Endothelial cell of umbilical vein (primary cell): ENCODE measurements at regions not wholly inside any gene's neighbourhood (a gene's known extent, or its start where the extent isn't known, plus 50 kb on each side); places are given as distances from the start of the nearest gene placed in this dataset.

Source experiments
- BruUV-seq: library from RNA; stranded (reverse); fragments of 400-500 nt; replicated peaks from 2 replicates; lab custom pipeline; 2021; lab: Mats Ljungman, UMichigan
- CTCF ChIA-PET: fragments of 300-600, 350-600 bp; sonication (Branson Sonifier 250); formaldehyde crosslinking; loops from one replicate; lab custom pipeline; 2021; ENCODE audit warnings: antibody characterized with exemption, inconsistent platforms; lab: Charles Lee
- POLR2A ChIA-PET: fragments of 300-600, 350-600 bp; sonication (Branson Sonifier 250); formaldehyde crosslinking; loops from one replicate; lab custom pipeline; 2021; ENCODE audit warnings: antibody characterized with exemption, inconsistent platforms; lab: Charles Lee
- DNase-seq: peaks from one replicate; pipeline ENCODE4 v3.0.0-alpha.2; 2011; ENCODE audit warnings: low read depth, low spot score
- FAIRE-seq: peaks from 2 replicates; lab custom pipeline; 2011; peaks lifted over from hg19 to GRCh38; lab: Jason Lieb, UNC
- H2AFZ ChIP-seq: 2 replicates; pipeline ENCODE4 v1.6.0; 2012; ENCODE audit warnings: low read depth, low read length, control low read depth, inconsistent platforms
- H3K27ac ChIP-seq: 2 replicates; pipeline ENCODE4 v1.5.1; 2011; ENCODE audit warnings: low read depth, mild to moderate bottlenecking, control low read depth, low read length, moderate library complexity; ENCODE audit not compliant: insufficient read depth
- H3K27me3 ChIP-seq, 2 experiments: 2 replicates each; pipeline versions ENCODE4 v1.6.0 to v1.6.1; 2011; ENCODE audit warnings: low read length in 2 of 2, mixed read lengths in 1 of 2; ENCODE audit not compliant: control insufficient read depth in 2 of 2, insufficient read depth in 2 of 2
- H3K36me3 ChIP-seq, 2 experiments: 2 replicates in 1 of 2; 3 replicates in 1 of 2; pipeline ENCODE4 v1.5.1; 2011; ENCODE audit warnings: low read length in 2 of 2, mild to moderate bottlenecking in 1 of 2, moderate library complexity in 1 of 2; ENCODE audit not compliant: control insufficient read depth in 2 of 2, insufficient read depth in 2 of 2; ENCODE audit errors: extremely low read depth in 1 of 2
- H3K4me1 ChIP-seq: 3 replicates; pipeline ENCODE4 v1.5.1; 2011; ENCODE audit warnings: mild to moderate bottlenecking, low read length; ENCODE audit not compliant: control insufficient read depth, insufficient read depth; ENCODE audit errors: extremely low read depth
- H3K4me2 ChIP-seq: 2 replicates; pipeline ENCODE4 v1.6.1; 2011; ENCODE audit warnings: low read length, control low read depth, mixed read lengths; ENCODE audit not compliant: insufficient read depth
- H3K4me3 ChIP-seq, 3 experiments: fragments of 200-600 bp in 1 of 3; sonication (generic), shearing (Covaris generic) in 1 of 3; replicated peaks in 1 of 3; 2 replicates each; pipeline ENCODE4 v1.5.1; 2011 to 2016; ENCODE audit warnings: control low read depth in 3 of 3, low read length in 3 of 3, mild to moderate bottlenecking in 2 of 3, inconsistent platforms in 1 of 3, low read depth in 1 of 3, moderate library complexity in 1 of 3; ENCODE audit not compliant: insufficient read depth in 1 of 3
- H3K79me2 ChIP-seq: 2 replicates; pipeline ENCODE4 v1.6.0; 2012; ENCODE audit warnings: low read length, inconsistent platforms; ENCODE audit not compliant: control insufficient read depth, insufficient read depth
- H3K9ac ChIP-seq: replicated peaks from 2 replicates; pipeline ENCODE3; 2011; ENCODE audit warnings: low read length, control low read depth; ENCODE audit not compliant: insufficient read depth; ENCODE audit errors: extremely low read depth
- H3K9me1 ChIP-seq: replicated peaks from 3 replicates; pipeline ENCODE4 v1.6.0; 2011; ENCODE audit warnings: mild to moderate bottlenecking, low read length; ENCODE audit not compliant: control insufficient read depth, insufficient read depth; ENCODE audit errors: extremely low read depth
- H3K9me3 ChIP-seq: replicated peaks from 2 replicates; pipeline ENCODE4 v1.5.1; 2012; ENCODE audit warnings: low read length, inconsistent platforms; ENCODE audit not compliant: control insufficient read depth, insufficient read depth
- H4K20me1 ChIP-seq: replicated peaks from 2 replicates; pipeline ENCODE3; 2011; ENCODE audit warnings: mild to moderate bottlenecking, low read length; ENCODE audit not compliant: control insufficient read depth, insufficient read depth; ENCODE audit errors: extremely low read depth
- EZH2 ChIP-seq: IDR thresholded peaks from 2 replicates; pipeline ENCODE4 v1.6.1; 2012; ENCODE audit warnings: borderline replicate concordance, low read depth, mild to moderate bottlenecking, moderate library complexity, low read length, inconsistent platforms; ENCODE audit not compliant: severe bottlenecking
- FOS ChIP-seq: IDR thresholded peaks from 2 replicates; pipeline ENCODE4 v1.6.1; 2011; ENCODE audit warnings: mild to moderate bottlenecking, low read length, moderate library complexity, borderline replicate concordance; ENCODE audit not compliant: insufficient read depth
- GATA2 ChIP-seq: IDR thresholded peaks from 2 replicates; pipeline ENCODE4 v1.7.0; 2011; ENCODE audit warnings: low read depth, mild to moderate bottlenecking, moderate library complexity, mixed read lengths, low read length; ENCODE audit not compliant: insufficient read length, insufficient read depth
- JUN ChIP-seq: IDR thresholded peaks from 2 replicates; pipeline ENCODE4 v1.6.1; 2011; ENCODE audit warnings: borderline replicate concordance, low read depth; ENCODE audit not compliant: insufficient read length, insufficient read depth
- MYC ChIP-seq: IDR thresholded peaks from one replicate; pipeline ENCODE4 v1.6.1; 2011; ENCODE audit warnings: mild to moderate bottlenecking, low read depth, low read length
- POLR2A ChIP-seq: IDR thresholded peaks from 2 replicates; pipeline ENCODE4 v1.6.1; 2012; ENCODE audit warnings: low read depth, mild to moderate bottlenecking, control low read depth, low read length
- POLR2AphosphoS5 ChIP-seq: IDR thresholded peaks from 2 replicates; pipeline ENCODE4 v1.6.1; 2012; ENCODE audit warnings: low read depth, mild to moderate bottlenecking, control low read depth, low read length, moderate library complexity; ENCODE audit not compliant: insufficient read depth
- dilution Hi-C: fragments of 300-500 bp; cut with MboI; formaldehyde crosslinking; loops from one replicate; pipeline ENCODE4 v1.15.0; 2019; ENCODE audit warnings: low sequenced_read_pairs; ENCODE audit not compliant: extremely low pct_ligation_motif_present
- intact Hi-C: fragments of 100-400 bp; cut with micrococcal nuclease; formaldehyde crosslinking; loops from one replicate; pipeline ENCODE4 v1.10.0; 2022
- TF ChIP-seq, protein P1 (sequence below): IDR thresholded peaks from 2 replicates; pipeline ENCODE4 v1.6.1; 2011; ENCODE audit not compliant: insufficient read depth, insufficient read length
- TF ChIP-seq, protein P2 (sequence below), 2 donors: IDR thresholded peaks; 1 replicate in 1 of 2; 2 replicates in 1 of 2; pipeline ENCODE4 v1.5.1; 2011; ENCODE audit warnings: low read length in 2 of 2, mild to moderate bottlenecking in 2 of 2, moderate library complexity in 2 of 2, control low read depth in 1 of 2, inconsistent platforms in 1 of 2, low read depth in 1 of 2; ENCODE audit not compliant: insufficient read depth in 1 of 2; ENCODE audit errors: extremely low read depth in 1 of 2

DNA sequence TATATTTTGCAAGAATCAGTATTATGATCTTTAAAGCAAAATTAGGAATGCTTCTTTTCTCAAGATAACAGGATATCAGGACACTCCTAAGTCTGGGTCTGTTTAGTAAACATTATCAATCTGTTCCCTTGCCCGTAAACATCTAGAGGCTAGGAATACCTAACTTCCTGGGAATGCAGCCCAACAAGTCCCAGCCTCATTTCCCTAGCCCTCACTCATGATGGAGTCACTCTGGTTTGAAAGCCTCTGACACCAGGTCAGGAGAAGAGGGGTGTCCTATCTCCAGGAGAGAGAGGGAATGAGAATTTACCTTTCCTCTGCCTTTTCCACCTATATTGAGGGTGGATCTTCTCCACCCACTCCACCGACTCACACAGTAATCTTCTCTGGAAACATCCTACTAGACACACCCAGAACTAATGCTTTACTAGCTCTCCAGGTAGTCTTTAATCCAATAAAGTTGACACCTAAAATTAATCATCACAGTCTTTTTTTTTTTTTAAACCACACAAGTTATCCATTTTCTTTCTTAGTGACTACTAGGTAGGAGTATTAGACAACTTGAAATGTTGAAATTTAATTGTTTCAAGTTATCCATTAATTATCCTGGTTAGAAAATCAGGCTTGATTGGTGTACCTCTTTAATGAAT, 659.3 kb downstream of the USP25 start:
- no peak for FAIRE-seq
- POLR2A ChIA-PET, result no interaction called here
- H3K4me2 ChIP-seq, result no peak overlapping the region

More for the DNA sequence above, 659.3 kb downstream of the USP25 start:
- no peak for DNase-seq
- no TSS peak for BruUV-seq
- Histone ChIP-seq H3K9me3 (no peaks in the 10 kb centered on the region), H3K9me1 (no peaks in the 10 kb centered on the region), H4K20me1 (no peaks in the 10 kb centered on the region), H2AFZ (no peak overlapping the region), H3K9ac (no peak overlapping the region), H3K4me1 (no peaks in the 10 kb centered on the region), H3K27me3 (no peaks in the 10 kb centered on the region), H3K27ac (no peak overlapping the region), H3K4me3 (no peak overlapping the region), H3K79me2 (no peaks in the 10 kb centered on the region), H3K36me3 (no peaks in the 10 kb centered on the region)
- CTCF ChIA-PET, result no interaction called here
- TF ChIP-seq POLR2A (no peak), POLR2AphosphoS5 (no peak), MYC (no peak), GATA2 (no peak), EZH2 (no peak), JUN (no peak), FOS (no peak)
- TF ChIP-seq, protein P1, sequence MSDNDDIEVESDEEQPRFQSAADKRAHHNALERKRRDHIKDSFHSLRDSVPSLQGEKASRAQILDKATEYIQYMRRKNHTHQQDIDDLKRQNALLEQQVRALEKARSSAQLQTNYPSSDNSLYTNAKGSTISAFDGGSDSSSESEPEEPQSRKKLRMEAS, result no peak
- TF ChIP-seq, protein P2, sequence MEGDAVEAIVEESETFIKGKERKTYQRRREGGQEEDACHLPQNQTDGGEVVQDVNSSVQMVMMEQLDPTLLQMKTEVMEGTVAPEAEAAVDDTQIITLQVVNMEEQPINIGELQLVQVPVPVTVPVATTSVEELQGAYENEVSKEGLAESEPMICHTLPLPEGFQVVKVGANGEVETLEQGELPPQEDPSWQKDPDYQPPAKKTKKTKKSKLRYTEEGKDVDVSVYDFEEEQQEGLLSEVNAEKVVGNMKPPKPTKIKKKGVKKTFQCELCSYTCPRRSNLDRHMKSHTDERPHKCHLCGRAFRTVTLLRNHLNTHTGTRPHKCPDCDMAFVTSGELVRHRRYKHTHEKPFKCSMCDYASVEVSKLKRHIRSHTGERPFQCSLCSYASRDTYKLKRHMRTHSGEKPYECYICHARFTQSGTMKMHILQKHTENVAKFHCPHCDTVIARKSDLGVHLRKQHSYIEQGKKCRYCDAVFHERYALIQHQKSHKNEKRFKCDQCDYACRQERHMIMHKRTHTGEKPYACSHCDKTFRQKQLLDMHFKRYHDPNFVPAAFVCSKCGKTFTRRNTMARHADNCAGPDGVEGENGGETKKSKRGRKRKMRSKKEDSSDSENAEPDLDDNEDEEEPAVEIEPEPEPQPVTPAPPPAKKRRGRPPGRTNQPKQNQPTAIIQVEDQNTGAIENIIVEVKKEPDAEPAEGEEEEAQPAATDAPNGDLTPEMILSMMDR (IDR thresholded peaks at IDR 0.05; ENCODE audit: extremely low read depth in 1 of 2, insufficient read depth in 1 of 2, low read depth in 1 of 2, low read length in 2 of 2), result no peak
- intact Hi-C loops, result no loop called here
- dilution Hi-C loops, result no loop called here
